SKM-1 treated with dmso at 0.1 percent for 144 hours (cell line): ENCODE measurements at regions not wholly inside any gene's neighbourhood (a gene's known extent, or its start where the extent isn't known, plus 50 kb on each side); places are given as distances from the start of the nearest gene placed in this dataset.
"Not testable (repeated sequence)": the region's sequence is repeated elsewhere in the genome, so short reads cannot be mapped to it uniquely, and the experiment has no call there.

Experiments
- DNase-seq: peaks from one replicate; lab custom pipeline; 2025; ENCODE audit not compliant: unreplicated experiment; lab: John Stamatoyannopoulos, UW

GRCh38 chr18:30634249-30634648 lies 408.3 kb downstream of the DSC3 start:
- no peak for DNase-seq

- no peak for DNase-seq
Measured at GRCh38 chr18:30632071-30632698, 410.4 kb downstream of the DSC3 start.

GRCh38 chr18:30625961-30626360 lies 416.6 kb downstream of the DSC3 start:
- DNase-seq = no peak

GRCh38 chr18:30623401-30624065 lies 419.0 kb downstream of the DSC3 start:
- DNase-seq = no peak

- no peak for DNase-seq
Measured at GRCh38 chr18:30622635-30623034, 419.9 kb downstream of the DSC3 start.

- DNase-seq = no peak
Measured at GRCh38 chr18:30622104-30622503, 420.4 kb downstream of the DSC3 start.

GRCh38 chr18:30618567-30618966 lies 424.0 kb downstream of the DSC3 start:
- no peak for DNase-seq

- no peak for DNase-seq
Measured at GRCh38 chr18:30616414-30616813, 426.1 kb downstream of the DSC3 start.

- no peak for DNase-seq
Measured at GRCh38 chr18:30613467-30613801, 429.1 kb downstream of the DSC3 start.

- DNase-seq = no peak
Measured at GRCh38 chr18:30601541-30601940, 441.0 kb downstream of the DSC3 start.

- no peak for DNase-seq
Measured at GRCh38 chr18:30597202-30597601, 445.3 kb downstream of the DSC3 start.

GRCh38 chr18:30596635-30597034 lies 445.9 kb downstream of the DSC3 start:
- DNase-seq = no peak

- DNase-seq = no peak
Measured at GRCh38 chr18:30595942-30596341, 446.6 kb downstream of the DSC3 start.

GRCh38 chr18:30594911-30595310 lies 447.6 kb downstream of the DSC3 start:
- not testable (repeated sequence) for DNase-seq

- DNase-seq = no peak
Measured at GRCh38 chr18:30591462-30591861, 451.1 kb downstream of the DSC3 start.

- DNase-seq = no peak
Measured at GRCh38 chr18:30588673-30589164, 453.8 kb downstream of the DSC3 start.

- no peak for DNase-seq
Measured at GRCh38 chr18:30583768-30584167, 458.8 kb downstream of the DSC3 start.

- no peak for DNase-seq
Measured at GRCh38 chr18:30582078-30582477, 460.5 kb downstream of the DSC3 start.

GRCh38 chr18:30578707-30579106 lies 463.8 kb downstream of the DSC3 start:
- no peak for DNase-seq

- DNase-seq = no peak
Measured at GRCh38 chr18:30572214-30572613, 470.3 kb downstream of the DSC3 start.

GRCh38 chr18:30568333-30568732 lies 474.2 kb downstream of the DSC3 start:
- DNase-seq = no peak

GRCh38 chr18:30566877-30567276 lies 475.7 kb downstream of the DSC3 start:
- no peak for DNase-seq

- DNase-seq = no peak
Measured at GRCh38 chr18:30562231-30562630, 480.3 kb downstream of the DSC3 start.
